K562 (cell line): ENCODE measurements at regions not wholly inside any gene's neighbourhood (a gene's known extent, or its start where the extent isn't known, plus 50 kb on each side); places are given as distances from the start of the nearest gene placed in this dataset.

Source experiments
- ATAC-seq: fragments of 200-7000 bp; cut with Tn5 transposase; 3 replicates; pipeline ENCODE4 v1.9.1; 2020; ENCODE audit warnings: moderate library complexity
- BruUV-seq: library from RNA; stranded (reverse); fragments of 400-500 nt; replicated peaks from 2 replicates; lab custom pipeline; 2021; lab: Mats Ljungman, UMichigan
- CTCF ChIA-PET: fragments of 300-600 bp; formaldehyde crosslinking; extraction: SDS; loops from one replicate; lab custom pipeline; 2021; ENCODE audit warnings: low intra/inter-chr PET ratio; lab: Yijun Ruan, JAX
- POLR2A ChIA-PET: fragments of 300-600, 350-650 bp; sonication (Branson Sonifier 250); formaldehyde crosslinking; extraction: SDS; loops from one replicate; lab custom pipeline; 2021; ENCODE audit warnings: antibody characterized with exemption, inconsistent platforms; lab: Yijun Ruan, JAX
- DNase-seq, 4 experiments: peaks; one replicate each; pipeline versions ENCODE4 v3.0.0 to v3.0.0-alpha.2; 2011 to 2018; ENCODE audit warnings: low spot score in 3 of 4, mixed read lengths in 3 of 4; ENCODE audit errors: extremely low read depth in 1 of 4
- FAIRE-seq: peaks from 2 replicates; lab custom pipeline; 2011; peaks lifted over from hg19 to GRCh38; lab: Jason Lieb, UNC
- H2AFZ ChIP-seq: 2 replicates; pipeline ENCODE4 v1.6.0; 2011; ENCODE audit warnings: low read depth, low read length, control low read depth, inconsistent platforms
- H3K27ac ChIP-seq: fragments of 200-600 bp; 3 replicates; pipeline ENCODE4 v1.8.0; 2011; ENCODE audit warnings: low read depth, mild to moderate bottlenecking, control low read depth, inconsistent platforms, low read length, moderate library complexity, mixed read lengths; ENCODE audit errors: extremely low read depth
- H3K27me3 ChIP-seq, 2 experiments: fragments of 300-600 bp in 1 of 2; 2 replicates in 1 of 2; 3 replicates in 1 of 2; pipeline versions ENCODE4 v1.6.0 to v1.8.0; 2011; ENCODE audit warnings: inconsistent platforms in 2 of 2, low read length in 2 of 2, mild to moderate bottlenecking in 1 of 2, mixed read lengths in 1 of 2, moderate library complexity in 1 of 2; ENCODE audit not compliant: control insufficient read depth in 2 of 2, insufficient read depth in 2 of 2
- H3K36me3 ChIP-seq: fragments of 300-600 bp; 3 replicates; pipeline ENCODE4 v1.8.0; 2011; ENCODE audit warnings: mild to moderate bottlenecking, low read length, inconsistent platforms; ENCODE audit not compliant: control insufficient read depth, insufficient read depth
- H3K4me1 ChIP-seq, 2 experiments: fragments of 200-600 bp in 1 of 2; replicated peaks in 1 of 2; 2 replicates in 1 of 2; 3 replicates in 1 of 2; pipeline versions ENCODE4 v1.5.1 to v1.8.0; 2011; ENCODE audit warnings: inconsistent platforms in 2 of 2, low read length in 2 of 2, mild to moderate bottlenecking in 1 of 2, mixed read lengths in 1 of 2, moderate library complexity in 1 of 2; ENCODE audit not compliant: control insufficient read depth in 2 of 2, insufficient read depth in 2 of 2
- H3K4me2 ChIP-seq: 2 replicates; pipeline ENCODE4 v1.6.1; 2011; ENCODE audit warnings: low read length, control low read depth, inconsistent platforms, mixed read lengths; ENCODE audit not compliant: insufficient read depth
- H3K4me3 ChIP-seq: fragments of 200-600 bp; sonication (generic), shearing (Covaris generic); 2 replicates; pipeline ENCODE4 v1.5.1; 2016; ENCODE audit warnings: control low read depth, inconsistent platforms
- H3K79me2 ChIP-seq: fragments of 200-600 bp; 3 replicates; pipeline ENCODE4 v1.8.0; 2011; ENCODE audit warnings: low read length, inconsistent platforms; ENCODE audit not compliant: control insufficient read depth, insufficient read depth
- H3K9ac ChIP-seq, 2 experiments: 2 replicates each; pipeline versions ENCODE4 v1.6.0 to v1.6.1; 2011; ENCODE audit warnings: low read depth in 2 of 2, low read length in 2 of 2, control low read depth in 1 of 2, inconsistent platforms in 1 of 2, mild to moderate bottlenecking in 1 of 2, mixed read lengths in 1 of 2; ENCODE audit not compliant: insufficient read depth in 1 of 2
- H3K9me1 ChIP-seq: one replicate; pipeline ENCODE4 v1.6.0; 2011; ENCODE audit warnings: inconsistent platforms, mild to moderate bottlenecking, low read length, moderate library complexity; ENCODE audit not compliant: control insufficient read depth, insufficient read depth
- H3K9me3 ChIP-seq: replicated peaks from 2 replicates; pipeline ENCODE4 v1.5.1; 2011; ENCODE audit warnings: low read depth, low read length, inconsistent platforms; ENCODE audit not compliant: control insufficient read depth, insufficient read depth
- H4K20me1 ChIP-seq: replicated peaks from 2 replicates; pipeline ENCODE4 v1.6.1; 2011; ENCODE audit warnings: low read length, inconsistent platforms, mixed read lengths; ENCODE audit not compliant: control insufficient read depth, insufficient read depth
- E2F4 ChIP-seq: sonication (generic); formaldehyde crosslinking; IDR thresholded peaks from 2 replicates; pipeline ENCODE4 v1.8.0; 2022; ENCODE audit warnings: mild to moderate bottlenecking, low read depth, missing genetic modification reagents
- FOXA3 ChIP-seq, 2 experiments: fragments of 450-650 bp in 1 of 2; sonication (generic) in 1 of 2; formaldehyde crosslinking; IDR thresholded peaks in 1 of 2; conservative IDR thresholded peaks in 1 of 2; 2 replicates each; pipeline versions ENCODE4 v1.4.0 to v1.8.0; 2020 to 2022; ENCODE audit warnings: mild to moderate bottlenecking in 2 of 2, missing genetic modification reagents in 1 of 2
- HDAC8 ChIP-seq: fragments of 450-650 bp; IDR thresholded peaks from 2 replicates; pipeline ENCODE4 v1.6.1; 2016; ENCODE audit warnings: mild to moderate bottlenecking, missing genetic modification characterization, moderate library complexity, missing compliant biosample characterization
- NFE2 ChIP-seq: IDR thresholded peaks from 2 replicates; pipeline ENCODE4 v1.6.1; 2014; ENCODE audit warnings: antibody characterized with exemption, low read depth
- POLR2AphosphoS2 ChIP-seq: IDR thresholded peaks from 2 replicates; pipeline ENCODE4 v1.6.1; 2012; ENCODE audit warnings: low read length, improper control_type of control experiment
- POU5F1 ChIP-seq: fragments of 150-350 bp; IDR thresholded peaks from 2 replicates; pipeline ENCODE4 v1.6.1; 2014; ENCODE audit warnings: borderline replicate concordance, low read length, low read depth, mild to moderate bottlenecking; ENCODE audit not compliant: partially characterized antibody
- REST ChIP-seq, 2 experiments: fragments of 450-650 bp; formaldehyde crosslinking in 1 of 2; IDR thresholded peaks; 2 replicates each; pipeline versions ENCODE4 v1.4.0 to v1.6.1; 2014 to 2020; ENCODE audit warnings: mild to moderate bottlenecking in 2 of 2, borderline replicate concordance in 1 of 2, low read depth in 1 of 2
- RFX5 ChIP-seq: IDR thresholded peaks from 2 replicates; pipeline ENCODE4 v1.6.1; 2011; ENCODE audit warnings: low read depth, mild to moderate bottlenecking, improper control_type of control experiment, low read length
- SIX5 ChIP-seq, 2 experiments: IDR thresholded peaks; 2 replicates each; pipeline ENCODE4 v1.6.1; 2011; ENCODE audit warnings: low read length in 2 of 2, borderline replicate concordance in 1 of 2, low read depth in 1 of 2, mild to moderate bottlenecking in 1 of 2, moderate library complexity in 1 of 2; ENCODE audit not compliant: insufficient read depth in 1 of 2
- WGBS: fragments of 100-300 bp; shearing (Covaris generic); methylation state at CpG from one replicate; pipeline ENCODE4 v1.1.6; 2016; ENCODE audit warnings: low coverage, mixed read lengths; ENCODE audit not compliant: insufficient coverage; ENCODE audit errors: missing lambda C conversion rate; 5-methylcytosine and 5-hydroxymethylcytosine counted together
- in situ Hi-C: fragments of 300-500 bp; cut with MboI; formaldehyde crosslinking; loops from 4 replicates; pipeline ENCODE4 v1.15.0; 2018; ENCODE audit warnings: inconsistent platforms, mixed read lengths
- intact Hi-C: fragments of 100-400 bp; cut with micrococcal nuclease; formaldehyde crosslinking; loops from 2 replicates; pipeline ENCODE4 v1.14.2; 2022

- BruUV-seq = no TSS peak
- Histone ChIP-seq H3K36me3 (no peaks in the 10 kb centered on the region), H3K9ac (no peak overlapping the region), H3K9me3 (no peaks in the 10 kb centered on the region), H3K4me1 (no peaks in the 10 kb centered on the region), H3K4me2 (no peak overlapping the region), H3K27ac (no peak overlapping the region), H3K9me1 (no peaks in the 10 kb centered on the region), H3K4me3 (no peak overlapping the region), H4K20me1 (no peaks in the 10 kb centered on the region), H2AFZ (no peak overlapping the region), H3K27me3 (no peaks in the 10 kb centered on the region), H3K79me2 (no peaks in the 10 kb centered on the region)
- TF ChIP-seq REST (IDR thresholded peaks at IDR 0.05; ENCODE audit: borderline replicate concordance) (no peak), REST (CRISPR knock-in tag; IDR thresholded peaks at IDR 0.05; ENCODE audit: low read depth) (no peak), RFX5 (no peak), POU5F1 (no peak), NFE2 (no peak), SIX5 (IDR thresholded peaks at IDR 0.05; ENCODE audit: borderline replicate concordance in 1 of 2, insufficient read depth in 1 of 2, low read depth in 1 of 2, low read length in 2 of 2) (no peak), POLR2AphosphoS2 (no peak), HDAC8 (no peak), FOXA3 (CRISPR knock-in tag; conservative IDR thresholded peaks at IDR 0.05 in 1 of 2, IDR thresholded peaks at IDR 0.05 in 1 of 2) (no peak), E2F4 (CRISPR knock-in tag) (no peak)
- ATAC-seq = no peak
- FAIRE-seq = no peak
- no peak for DNase-seq
- 4% methylated on average over 2 of the region's 2 CpGs for WGBS
- intact Hi-C loops = no loop called here
- CTCF ChIA-PET = no interaction called here
- in situ Hi-C loops = no loop called here
- POLR2A ChIA-PET = no interaction called here
Observed at GRCh38 chr2:208999911-209000310, 423.9 kb upstream of the MAP2 start.
